ENCODE measurements at regions not wholly inside any gene's neighbourhood (a gene's known extent, or its start where the extent isn't known, plus 50 kb on each side); places are given as distances from the start of the nearest gene placed in this dataset.

DNA sequence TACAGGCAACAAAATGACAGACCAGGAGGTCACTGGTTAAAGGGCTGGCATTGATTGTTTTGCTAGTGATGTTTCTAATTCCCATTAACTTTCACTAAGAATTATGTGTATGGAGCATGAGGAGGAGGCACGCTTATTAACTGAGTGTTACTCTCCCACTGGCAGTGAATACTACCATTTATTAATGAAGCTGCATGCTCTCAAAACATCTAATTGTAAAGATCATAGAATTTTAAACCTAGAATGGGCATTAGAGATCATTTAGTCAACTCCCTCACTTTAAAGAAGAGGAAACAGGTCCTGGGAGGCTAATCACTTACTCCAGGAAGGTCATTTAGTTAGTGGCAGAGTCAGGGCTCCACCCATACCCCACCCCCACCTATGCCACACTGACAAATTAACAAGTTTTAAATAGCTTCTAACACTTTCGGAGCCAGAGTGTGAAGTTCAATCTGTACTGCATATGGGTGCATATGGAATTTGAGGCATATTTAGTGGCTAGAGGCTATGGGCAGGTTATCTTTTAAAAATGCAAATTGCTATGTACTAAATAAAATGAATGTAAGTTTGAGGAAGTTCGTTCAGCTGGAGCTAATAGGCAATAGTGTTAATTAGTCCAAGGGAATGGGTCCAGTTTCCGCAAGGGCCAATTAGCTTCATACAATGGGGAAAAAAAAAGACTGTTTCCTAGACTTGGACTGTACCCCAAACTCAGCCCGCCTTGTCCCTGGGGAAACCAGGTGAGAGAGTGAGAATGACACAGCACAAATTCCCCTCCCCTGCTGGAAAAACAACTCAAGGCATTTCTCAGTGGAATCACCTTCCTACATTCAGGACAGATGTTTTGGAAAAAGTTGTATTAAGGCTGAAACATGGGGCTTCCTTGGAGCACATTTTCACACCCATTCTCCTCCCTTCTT lies 178.8 kb downstream of the ICOS start:
- Mint-ChIP-seq H3K4me1 (ENCODE audit: unreplicated experiment) (peaks cover 54% of the 10 kb centered on the region), H3K36me3 (ENCODE audit: low read depth, unreplicated experiment) (no peaks in the 10 kb centered on the region), H3K27me3 (ENCODE audit: unreplicated experiment) (peaks cover 2% of the 10 kb centered on the region), H3K27ac (ENCODE audit: unreplicated experiment) (peak overlapping the region; percentile 89), H3K4me3 (ENCODE audit: unreplicated experiment) (no peak overlapping the region), H3K9me3 (ENCODE audit: unreplicated experiment) (no peaks in the 10 kb centered on the region)
- no peak for DNase-seq (ENCODE audit: low spot score)
- TF ChIP-seq, protein P1, sequence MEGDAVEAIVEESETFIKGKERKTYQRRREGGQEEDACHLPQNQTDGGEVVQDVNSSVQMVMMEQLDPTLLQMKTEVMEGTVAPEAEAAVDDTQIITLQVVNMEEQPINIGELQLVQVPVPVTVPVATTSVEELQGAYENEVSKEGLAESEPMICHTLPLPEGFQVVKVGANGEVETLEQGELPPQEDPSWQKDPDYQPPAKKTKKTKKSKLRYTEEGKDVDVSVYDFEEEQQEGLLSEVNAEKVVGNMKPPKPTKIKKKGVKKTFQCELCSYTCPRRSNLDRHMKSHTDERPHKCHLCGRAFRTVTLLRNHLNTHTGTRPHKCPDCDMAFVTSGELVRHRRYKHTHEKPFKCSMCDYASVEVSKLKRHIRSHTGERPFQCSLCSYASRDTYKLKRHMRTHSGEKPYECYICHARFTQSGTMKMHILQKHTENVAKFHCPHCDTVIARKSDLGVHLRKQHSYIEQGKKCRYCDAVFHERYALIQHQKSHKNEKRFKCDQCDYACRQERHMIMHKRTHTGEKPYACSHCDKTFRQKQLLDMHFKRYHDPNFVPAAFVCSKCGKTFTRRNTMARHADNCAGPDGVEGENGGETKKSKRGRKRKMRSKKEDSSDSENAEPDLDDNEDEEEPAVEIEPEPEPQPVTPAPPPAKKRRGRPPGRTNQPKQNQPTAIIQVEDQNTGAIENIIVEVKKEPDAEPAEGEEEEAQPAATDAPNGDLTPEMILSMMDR (IDR thresholded peaks at IDR 0.05; ENCODE audit: unreplicated experiment), result no peak

DNA sequence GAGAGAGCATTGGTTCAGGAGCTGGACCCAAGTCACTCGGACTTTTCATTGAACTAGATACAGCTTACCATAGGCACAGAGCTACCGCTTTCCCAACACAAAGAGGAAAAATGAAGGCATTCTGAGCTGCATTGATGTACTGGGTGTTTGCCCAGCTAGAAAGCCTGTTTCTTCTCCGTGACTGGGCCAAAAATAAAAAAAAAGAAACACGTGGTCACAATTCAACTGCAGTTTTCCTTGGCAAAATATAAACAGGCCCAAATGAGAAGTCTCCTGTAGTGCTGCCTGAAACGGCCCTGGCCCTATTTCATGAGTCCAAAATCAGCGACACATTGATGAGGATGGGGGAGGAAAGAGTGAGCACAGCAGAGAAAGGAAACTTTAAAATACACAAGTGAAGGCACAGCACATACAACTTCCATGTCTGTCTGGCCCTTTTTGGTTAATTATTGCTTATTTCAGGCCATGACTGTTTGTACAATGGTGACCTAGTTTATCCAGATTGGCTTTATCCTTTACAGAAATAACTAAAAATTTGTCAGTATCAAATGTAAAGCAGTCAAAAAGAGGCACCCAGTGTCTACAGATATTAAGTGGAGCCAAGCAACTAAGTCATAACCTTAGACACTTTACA lies 179.7 kb downstream of the ICOS start:
- no peaks in the 10 kb centered on the region for H3K36me3 Mint-ChIP-seq (ENCODE audit: low read depth, unreplicated experiment)
- H3K27me3 Mint-ChIP-seq (ENCODE audit: unreplicated experiment), result peaks cover 2% of the 10 kb centered on the region
- DNase-seq (ENCODE audit: low spot score), result no peak
- H3K4me1 Mint-ChIP-seq (ENCODE audit: unreplicated experiment), result peaks cover 45% of the 10 kb centered on the region
- H3K4me3 Mint-ChIP-seq (ENCODE audit: unreplicated experiment), result no peak overlapping the region
- no peak overlapping the region for H3K27ac Mint-ChIP-seq (ENCODE audit: unreplicated experiment)
- no peaks in the 10 kb centered on the region for H3K9me3 Mint-ChIP-seq (ENCODE audit: unreplicated experiment)
- TF ChIP-seq, protein P1 (IDR thresholded peaks at IDR 0.05; ENCODE audit: unreplicated experiment), result no peak

DNA sequence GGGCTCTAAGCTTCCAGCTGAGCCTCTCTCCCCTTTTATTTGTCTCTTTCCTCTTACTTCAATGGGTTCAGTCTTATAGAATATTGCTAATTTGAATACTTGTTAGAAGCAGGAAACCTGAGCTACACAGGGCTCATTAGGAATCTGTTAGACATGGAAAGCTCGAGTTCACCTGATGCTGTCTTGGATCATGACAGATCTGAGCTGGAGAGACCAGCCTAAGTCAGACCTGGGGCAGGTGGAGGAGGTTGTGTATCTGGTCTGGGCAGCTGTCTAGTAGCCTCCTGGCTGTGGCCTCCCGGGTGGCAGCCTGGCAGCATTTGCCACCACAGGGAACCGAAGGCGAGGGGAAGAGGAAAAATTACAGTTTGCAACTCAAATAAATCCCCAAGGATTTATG lies 185.9 kb downstream of the ICOS start:
- H3K27ac Mint-ChIP-seq (ENCODE audit: unreplicated experiment), result no peak overlapping the region
- H3K9me3 Mint-ChIP-seq (ENCODE audit: unreplicated experiment), result no peaks in the 10 kb centered on the region
- no peak for DNase-seq (ENCODE audit: low spot score)
- TF ChIP-seq, protein P1 (IDR thresholded peaks at IDR 0.05; ENCODE audit: unreplicated experiment), result no peak
- no peak overlapping the region for H3K4me3 Mint-ChIP-seq (ENCODE audit: unreplicated experiment)
- no peaks in the 10 kb centered on the region for H3K36me3 Mint-ChIP-seq (ENCODE audit: low read depth, unreplicated experiment)
- H3K4me1 Mint-ChIP-seq (ENCODE audit: unreplicated experiment), result peaks cover 6% of the 10 kb centered on the region
- peaks cover 5% of the 10 kb centered on the region for H3K27me3 Mint-ChIP-seq (ENCODE audit: unreplicated experiment)

DNA sequence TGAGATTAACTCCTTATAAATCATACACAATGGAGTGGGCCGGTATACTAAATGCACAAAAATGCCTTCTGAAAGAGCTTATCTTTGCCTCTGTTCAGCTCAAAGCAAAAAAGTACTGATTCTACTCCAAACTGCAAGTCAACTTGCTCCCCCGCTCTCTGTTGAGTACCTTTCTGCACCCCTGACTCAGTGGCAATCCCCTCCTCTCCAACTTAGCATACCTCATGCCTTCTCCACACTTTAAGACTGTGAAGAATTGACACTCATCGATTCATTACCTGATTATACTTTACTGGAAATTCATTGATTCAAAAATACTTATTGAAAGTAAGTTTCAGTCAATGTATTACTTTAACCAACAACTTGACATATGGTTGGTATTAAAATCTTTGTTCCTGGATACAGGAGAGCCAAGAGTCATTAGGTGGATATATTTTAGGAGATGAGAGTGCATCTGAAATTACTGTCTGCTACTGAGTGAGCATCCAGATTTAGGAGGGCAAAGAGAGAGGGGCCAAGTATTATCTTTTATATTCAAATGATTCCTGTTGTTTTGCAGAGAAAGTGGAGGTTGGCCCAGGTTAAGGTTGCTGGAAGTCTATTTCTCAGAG lies 187.7 kb downstream of the ICOS start:
- Mint-ChIP-seq H3K27me3 (ENCODE audit: unreplicated experiment) (peaks cover 3% of the 10 kb centered on the region), H3K4me3 (ENCODE audit: unreplicated experiment) (no peak overlapping the region), H3K4me1 (ENCODE audit: unreplicated experiment) (peaks cover 6% of the 10 kb centered on the region), H3K27ac (ENCODE audit: unreplicated experiment) (no peak overlapping the region), H3K36me3 (ENCODE audit: low read depth, unreplicated experiment) (no peaks in the 10 kb centered on the region), H3K9me3 (ENCODE audit: unreplicated experiment) (no peaks in the 10 kb centered on the region)
- no peak for DNase-seq (ENCODE audit: low spot score)
- TF ChIP-seq, protein P1 (IDR thresholded peaks at IDR 0.05; ENCODE audit: unreplicated experiment), result no peak
